Fibroblast of mammary gland (primary cell): ENCODE measurements at regions not wholly inside any gene's neighbourhood (a gene's known extent, or its start where the extent isn't known, plus 50 kb on each side); places are given as distances from the start of the nearest gene placed in this dataset.
A peak's percentile ranks its signal among the peaks of the same experiment; 100 is the strongest.

Experiments used
- DNase-seq: peaks from one replicate; pipeline ENCODE4 v3.0.0-alpha.2; 2010; ENCODE audit warnings: low read depth
- H3K4me3 ChIP-seq: 2 replicates; pipeline ENCODE4 v1.5.1; 2011; ENCODE audit warnings: low read depth, mild to moderate bottlenecking, low read length, moderate library complexity; ENCODE audit not compliant: control insufficient read depth
- TF ChIP-seq, protein P1 (sequence below): conservative IDR thresholded peaks from 2 replicates; pipeline ENCODE4 v1.5.1; 2011; ENCODE audit warnings: low read depth, low read length, inconsistent platforms; ENCODE audit not compliant: control insufficient read depth, insufficient read depth

DNA sequence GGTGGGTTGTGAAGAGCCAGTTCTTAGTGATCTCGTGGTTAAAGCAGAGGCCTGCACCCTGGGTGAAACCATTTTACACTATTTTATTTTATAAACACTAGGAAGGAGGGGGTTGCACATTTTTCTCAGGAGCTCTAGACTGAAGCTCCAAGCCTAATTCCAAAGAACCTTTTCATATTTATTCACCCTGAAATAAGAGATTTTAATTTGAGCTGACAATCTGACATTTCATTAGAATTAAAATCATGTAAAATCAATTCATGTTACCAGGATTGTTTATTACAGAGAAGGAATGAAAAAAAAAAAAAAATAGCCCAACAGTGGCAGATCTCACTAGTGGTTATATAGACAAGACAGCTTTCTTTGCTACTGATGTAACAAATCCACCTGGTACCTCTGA lies 222.5 kb upstream of the SOX4 start:
- no peak overlapping the region for H3K4me3 ChIP-seq
- TF ChIP-seq, protein P1, sequence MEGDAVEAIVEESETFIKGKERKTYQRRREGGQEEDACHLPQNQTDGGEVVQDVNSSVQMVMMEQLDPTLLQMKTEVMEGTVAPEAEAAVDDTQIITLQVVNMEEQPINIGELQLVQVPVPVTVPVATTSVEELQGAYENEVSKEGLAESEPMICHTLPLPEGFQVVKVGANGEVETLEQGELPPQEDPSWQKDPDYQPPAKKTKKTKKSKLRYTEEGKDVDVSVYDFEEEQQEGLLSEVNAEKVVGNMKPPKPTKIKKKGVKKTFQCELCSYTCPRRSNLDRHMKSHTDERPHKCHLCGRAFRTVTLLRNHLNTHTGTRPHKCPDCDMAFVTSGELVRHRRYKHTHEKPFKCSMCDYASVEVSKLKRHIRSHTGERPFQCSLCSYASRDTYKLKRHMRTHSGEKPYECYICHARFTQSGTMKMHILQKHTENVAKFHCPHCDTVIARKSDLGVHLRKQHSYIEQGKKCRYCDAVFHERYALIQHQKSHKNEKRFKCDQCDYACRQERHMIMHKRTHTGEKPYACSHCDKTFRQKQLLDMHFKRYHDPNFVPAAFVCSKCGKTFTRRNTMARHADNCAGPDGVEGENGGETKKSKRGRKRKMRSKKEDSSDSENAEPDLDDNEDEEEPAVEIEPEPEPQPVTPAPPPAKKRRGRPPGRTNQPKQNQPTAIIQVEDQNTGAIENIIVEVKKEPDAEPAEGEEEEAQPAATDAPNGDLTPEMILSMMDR = no peak
- DNase-seq = no peak

DNA sequence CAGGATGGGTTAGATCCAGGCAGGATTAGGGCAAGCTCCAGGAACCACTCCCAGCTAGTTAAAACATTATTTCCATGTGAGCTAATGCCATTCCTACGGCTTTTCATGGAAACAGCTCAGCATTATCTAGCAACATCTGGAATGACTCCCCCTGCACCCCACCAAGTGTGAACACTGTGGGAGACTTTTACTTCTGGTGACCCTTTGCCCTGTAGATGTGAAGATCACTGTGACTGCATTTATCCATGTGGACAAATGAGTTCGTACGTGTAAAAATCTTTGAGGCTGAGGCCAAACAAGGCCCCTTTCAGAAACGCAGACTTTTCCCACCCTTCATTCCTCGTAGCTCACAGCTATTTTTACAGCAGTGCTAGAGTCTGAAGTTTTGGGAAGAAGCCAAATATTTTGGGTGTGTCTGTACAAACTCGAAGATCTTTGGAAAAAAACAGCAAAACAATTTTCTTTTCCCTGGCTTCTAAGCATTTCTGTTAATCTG lies 221.8 kb upstream of the SOX4 start:
- no peak overlapping the region for H3K4me3 ChIP-seq
- TF ChIP-seq, protein P1 = no peak
- peak; percentile 49 for DNase-seq

DNA sequence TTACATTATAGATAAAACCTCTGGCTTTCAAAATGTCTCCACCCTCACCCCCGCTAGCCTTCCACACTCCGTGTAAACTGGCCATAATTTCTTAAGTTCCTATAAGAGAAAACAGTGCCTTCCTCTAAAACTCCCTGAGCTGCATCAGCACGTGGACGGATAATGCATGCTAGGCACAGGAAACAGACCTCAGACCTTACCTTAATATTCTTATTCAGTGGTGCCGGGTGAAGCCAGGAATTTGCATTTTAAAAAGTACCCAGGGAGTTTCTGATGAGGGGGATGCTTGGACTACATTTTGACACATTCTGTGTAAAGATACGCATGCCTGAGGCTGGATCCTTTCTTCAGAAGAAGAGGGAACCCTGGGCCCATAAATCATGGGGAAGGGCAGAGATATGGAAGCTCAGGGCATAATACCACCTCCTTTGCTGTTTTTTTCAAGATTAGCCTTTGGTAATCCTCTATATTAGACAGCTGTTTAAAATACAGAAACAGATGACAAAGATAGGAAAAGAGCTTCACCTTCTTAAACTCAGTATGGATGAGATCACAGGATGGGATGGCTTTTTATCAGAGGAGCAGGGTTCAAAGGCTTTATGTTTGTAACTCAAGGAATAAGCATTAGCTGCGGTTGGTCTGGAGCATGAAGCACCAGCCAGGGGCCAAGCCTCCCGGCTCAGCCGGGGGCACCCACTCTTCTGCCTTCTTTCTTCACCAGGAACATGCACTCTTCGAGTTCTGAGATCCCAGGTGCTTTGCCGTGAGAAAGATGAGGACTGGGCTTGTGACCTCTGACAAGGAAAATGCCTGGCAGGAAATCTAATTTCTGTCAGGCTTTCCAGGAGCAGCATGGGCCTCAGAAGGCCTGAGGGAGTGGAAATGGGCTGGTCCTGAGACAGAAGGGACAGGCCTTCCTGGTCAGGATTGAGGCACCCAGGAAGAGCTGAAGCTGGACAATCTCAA lies 218.1 kb upstream of the SOX4 start:
- H3K4me3 ChIP-seq = no peak overlapping the region
- TF ChIP-seq, protein P1 = no peak

DNA sequence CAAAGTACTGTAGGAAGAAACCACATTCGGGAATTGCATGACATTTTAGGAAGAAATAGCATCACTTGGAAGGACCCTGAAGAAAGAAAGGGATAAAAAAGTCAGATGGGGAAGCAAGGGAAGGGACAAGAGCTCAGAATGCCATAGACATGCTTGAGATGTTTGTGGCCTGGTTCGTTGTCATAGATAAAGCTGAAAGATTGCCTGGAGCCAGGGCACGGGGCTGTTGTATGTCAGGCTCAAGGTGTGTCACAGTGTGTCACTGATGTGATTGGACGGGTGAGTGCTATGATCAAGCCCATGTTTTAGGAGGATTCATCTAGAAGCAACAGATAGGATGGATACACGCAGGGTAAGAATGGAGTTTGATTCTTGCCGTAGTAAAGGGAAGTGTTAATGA lies 216.2 kb upstream of the SOX4 start:
- no peak overlapping the region for H3K4me3 ChIP-seq
- no peak for DNase-seq
- TF ChIP-seq, protein P1 = no peak

More for the DNA sequence above, 218.1 kb upstream of the SOX4 start:
- no peak for DNase-seq

DNA sequence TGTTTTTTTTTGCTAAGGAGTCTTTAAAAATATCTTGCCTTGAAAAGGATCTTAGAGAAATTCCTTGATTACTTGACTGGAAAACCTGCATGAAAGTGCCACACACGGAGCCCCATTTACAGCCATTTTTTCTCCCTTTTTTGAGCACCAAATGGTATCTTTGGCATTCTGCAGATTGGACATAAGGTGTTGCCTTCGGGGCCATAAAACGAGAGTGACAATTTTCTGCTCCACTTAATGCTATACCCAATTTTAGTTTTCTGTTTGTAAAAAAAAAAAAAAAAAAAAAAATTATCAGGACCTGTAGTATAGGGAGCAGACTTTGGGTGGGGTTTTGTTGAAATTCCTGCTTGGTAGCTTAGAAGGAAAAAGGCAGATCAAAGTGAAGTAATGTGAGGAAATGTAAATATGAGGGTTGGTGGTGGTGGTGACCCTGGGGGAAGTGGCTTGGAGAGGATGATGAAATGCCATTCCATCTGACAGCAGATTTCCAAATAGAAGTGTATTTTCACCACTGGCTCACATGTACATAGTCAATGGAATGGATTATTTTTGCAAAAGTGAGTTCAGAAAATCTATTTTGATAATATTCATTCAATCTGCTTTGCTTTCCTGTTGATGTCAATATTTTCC lies 212.1 kb upstream of the SOX4 start:
- no peak for DNase-seq

DNA sequence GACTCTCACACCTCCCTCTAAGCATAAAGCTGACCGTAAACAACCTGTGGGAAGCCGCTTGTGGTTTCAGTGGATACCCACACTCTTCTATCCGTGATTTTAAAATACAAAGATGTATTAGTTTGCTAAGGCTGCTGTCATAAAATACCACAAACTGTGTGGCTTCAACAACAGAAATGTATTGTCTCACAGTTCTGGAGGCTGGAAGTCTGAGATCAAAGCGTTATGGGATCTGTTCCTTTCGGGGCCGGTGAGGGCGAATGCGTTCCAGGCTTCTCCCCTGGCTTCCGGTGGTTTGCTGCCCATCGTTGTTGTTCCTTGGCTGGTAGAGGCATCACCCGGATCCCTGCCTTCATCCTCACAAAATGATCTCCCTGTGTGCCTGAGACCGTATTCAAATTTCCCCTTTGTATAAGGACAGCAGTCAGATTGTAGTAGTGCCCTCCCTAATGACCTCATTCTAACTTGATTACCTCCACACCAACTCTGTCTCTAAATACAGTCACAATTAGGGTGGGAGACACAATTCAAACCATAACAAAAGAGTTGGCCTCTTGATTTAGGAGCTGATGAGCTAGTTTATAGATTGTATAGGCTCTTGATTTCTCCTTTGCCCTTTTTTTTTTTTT lies 210.6 kb upstream of the SOX4 start:
- TF ChIP-seq, protein P1 = no peak
- no peak for DNase-seq
- no peak overlapping the region for H3K4me3 ChIP-seq

More for the DNA sequence above, 212.1 kb upstream of the SOX4 start:
- TF ChIP-seq, protein P1 = no peak
- no peak overlapping the region for H3K4me3 ChIP-seq
